H1 (cell line): ENCODE measurements at regions not wholly inside any gene's neighbourhood (a gene's known extent, or its start where the extent isn't known, plus 50 kb on each side); places are given as distances from the start of the nearest gene placed in this dataset.

Experiments
- CTCF ChIA-PET: fragments of 300-600 bp; sonication (Branson Sonifier 250); formaldehyde crosslinking; loops from one replicate; lab custom pipeline; 2021; ENCODE audit not compliant: partially characterized antibody; lab: Charles Lee
- POLR2A ChIA-PET: fragments of 300-600 bp; sonication (Branson Sonifier 250); formaldehyde crosslinking; loops from one replicate; lab custom pipeline; 2021; ENCODE audit warnings: inconsistent platforms; ENCODE audit not compliant: partially characterized antibody; lab: Charles Lee
- DNase-seq, 2 experiments: peaks; one replicate each; pipeline versions ENCODE4 v3.0.0 to v3.0.0-alpha.2; 2010 to 2022; ENCODE audit warnings: low spot score in 2 of 2, low read depth in 1 of 2, mixed read lengths in 1 of 2
- FAIRE-seq: peaks from 2 replicates; lab custom pipeline; 2011; peaks lifted over from hg19 to GRCh38; lab: Jason Lieb, UNC
- H2AFZ ChIP-seq: 2 replicates; pipeline ENCODE4 v1.8.1; 2012; ENCODE audit warnings: low read length, inconsistent platforms
- H2AK5ac ChIP-seq: 2 replicates; pipeline ENCODE4 v1.6.1; 2013; ENCODE audit warnings: low read depth, low read length
- H2BK120ac ChIP-seq: replicated peaks from 2 replicates; pipeline ENCODE3; 2013; ENCODE audit warnings: low read depth, low read length, inconsistent platforms
- H2BK12ac ChIP-seq: 2 replicates; pipeline ENCODE4 v1.6.1; 2013; ENCODE audit warnings: low read depth, low read length
- H2BK15ac ChIP-seq: 2 replicates; pipeline ENCODE4 v1.6.1; 2013; ENCODE audit warnings: low read length
- H2BK20ac ChIP-seq: 2 replicates; pipeline ENCODE4 v1.6.1; 2013; ENCODE audit warnings: low read length
- H2BK5ac ChIP-seq: 2 replicates; pipeline ENCODE4 v1.6.1; 2013; ENCODE audit warnings: low read depth, low read length
- H3K14ac ChIP-seq: 2 replicates; pipeline ENCODE4 v1.6.1; 2013; ENCODE audit warnings: inconsistent platforms; ENCODE audit not compliant: insufficient read length
- H3K18ac ChIP-seq: 2 replicates; pipeline ENCODE4 v1.6.1; 2013; ENCODE audit warnings: low read length; ENCODE audit errors: extremely low read depth
- H3K23ac ChIP-seq: 2 replicates; pipeline ENCODE4 v1.6.1; 2013; ENCODE audit warnings: inconsistent platforms; ENCODE audit not compliant: insufficient read length
- H3K23me2 ChIP-seq: 2 replicates; pipeline ENCODE4 v1.6.1; 2013; ENCODE audit warnings: low read depth, low read length
- H3K27ac ChIP-seq: 2 replicates; pipeline ENCODE4 v1.6.1; 2011; ENCODE audit warnings: low read depth, low read length, inconsistent platforms
- H3K27me3 ChIP-seq, 4 experiments: replicated peaks in 1 of 4; 1 replicate in 1 of 4; 2 replicates in 3 of 4; pipeline versions ENCODE4 v1.6.1 to v1.8.1; 2011 to 2013; ENCODE audit warnings: low read length in 3 of 4, mild to moderate bottlenecking in 3 of 4, inconsistent platforms in 2 of 4, mixed read lengths in 2 of 4, moderate library complexity in 1 of 4; ENCODE audit not compliant: control insufficient read depth in 3 of 4, insufficient read depth in 3 of 4; ENCODE audit errors: extremely low read depth in 1 of 4
- H3K36me3 ChIP-seq, 4 experiments: 2 replicates each; pipeline versions ENCODE4 v1.6.1 to v1.8.1; 2011 to 2013; ENCODE audit warnings: mild to moderate bottlenecking in 4 of 4, low read length in 3 of 4, moderate library complexity in 2 of 4, control low read depth in 1 of 4, inconsistent platforms in 1 of 4; ENCODE audit not compliant: insufficient read depth in 4 of 4, control insufficient read depth in 2 of 4
- H3K4ac ChIP-seq: replicated peaks from 2 replicates; pipeline ENCODE3; 2013; ENCODE audit warnings: low read length, low read depth, mixed read lengths, inconsistent platforms; ENCODE audit not compliant: insufficient read length
- H3K4me1 ChIP-seq, 4 experiments: replicated peaks in 1 of 4; 1 replicate in 1 of 4; 2 replicates in 3 of 4; pipeline versions ENCODE4 v1.6.1 to v1.8.1; 2011 to 2013; ENCODE audit warnings: low read length in 3 of 4, inconsistent platforms in 2 of 4, mixed read lengths in 1 of 4; ENCODE audit not compliant: insufficient read depth in 4 of 4, control insufficient read depth in 3 of 4
- H3K4me2 ChIP-seq, 2 experiments: 2 replicates each; pipeline versions ENCODE4 v1.6.1 to v1.8.1; 2011 to 2013; ENCODE audit warnings: low read depth in 2 of 2, low read length in 2 of 2, control low read depth in 1 of 2, inconsistent platforms in 1 of 2, mild to moderate bottlenecking in 1 of 2; ENCODE audit not compliant: insufficient read depth in 1 of 2
- H3K4me3 ChIP-seq, 4 experiments: fragments of 200-600, 300-600 bp in 1 of 4; sonication (generic), shearing (Covaris generic), sonication (Bioruptor Twin) in 1 of 4; 2 replicates each; pipeline versions ENCODE4 v1.5.1 to v1.8.1; 2011 to 2016; ENCODE audit warnings: low read length in 4 of 4, low read depth in 3 of 4, control low read depth in 2 of 4, inconsistent platforms in 2 of 4, mild to moderate bottlenecking in 2 of 4, mixed read lengths in 1 of 4, moderate library complexity in 1 of 4; ENCODE audit not compliant: insufficient read depth in 2 of 4; ENCODE audit errors: extremely low read depth in 1 of 4
- H3K56ac ChIP-seq: replicated peaks from 2 replicates; pipeline ENCODE3; 2013; ENCODE audit warnings: low read depth, mild to moderate bottlenecking, mixed read lengths, low read length, inconsistent platforms; ENCODE audit not compliant: insufficient read length
- H3K79me1 ChIP-seq: 2 replicates; pipeline ENCODE4 v1.6.1; 2013; ENCODE audit warnings: low read depth, low read length, control low read depth
- H3K79me2 ChIP-seq, 2 experiments: 2 replicates each; pipeline versions ENCODE4 v1.6.1 to v1.8.1; 2012 to 2013; ENCODE audit warnings: low read length in 2 of 2, mild to moderate bottlenecking in 2 of 2, inconsistent platforms in 1 of 2; ENCODE audit not compliant: insufficient read depth in 2 of 2, control insufficient read depth in 1 of 2
- H3K9ac ChIP-seq, 4 experiments: replicated peaks in 1 of 4; 1 replicate in 1 of 4; 2 replicates in 3 of 4; pipeline versions ENCODE4 v1.6.1 to v1.8.1; 2011 to 2013; ENCODE audit warnings: low read depth in 3 of 4, low read length in 3 of 4, control low read depth in 2 of 4, mild to moderate bottlenecking in 2 of 4, moderate library complexity in 2 of 4, inconsistent platforms in 1 of 4; ENCODE audit errors: extremely low read depth in 1 of 4
- H3K9me3 ChIP-seq, 2 experiments: 2 replicates each; pipeline versions ENCODE4 v1.6.1 to v1.8.1; 2012 to 2013; ENCODE audit warnings: mild to moderate bottlenecking in 2 of 2, moderate library complexity in 2 of 2, control low read depth in 1 of 2, inconsistent platforms in 1 of 2, low read depth in 1 of 2, low read length in 1 of 2, mixed read lengths in 1 of 2; ENCODE audit not compliant: insufficient read depth in 2 of 2
- H4K20me1 ChIP-seq, 2 experiments: replicated peaks in 1 of 2; 2 replicates each; pipeline versions ENCODE3 to v1.8.1; 2011 to 2013; ENCODE audit warnings: inconsistent platforms in 2 of 2, low read length in 2 of 2, mild to moderate bottlenecking in 1 of 2; ENCODE audit not compliant: insufficient read depth in 2 of 2, control insufficient read depth in 1 of 2
- H4K5ac ChIP-seq: 2 replicates; pipeline ENCODE4 v1.6.1; 2013; ENCODE audit warnings: low read length, low read depth, mixed read lengths, inconsistent platforms; ENCODE audit not compliant: insufficient read length
- H4K8ac ChIP-seq: 2 replicates; pipeline ENCODE4 v1.8.0; 2013; ENCODE audit warnings: mild to moderate bottlenecking, moderate library complexity, low read length, inconsistent platforms; ENCODE audit not compliant: insufficient read depth; ENCODE audit errors: extremely low read depth
- H4K91ac ChIP-seq: replicated peaks from 2 replicates; pipeline ENCODE3; 2013; ENCODE audit warnings: low read length, mixed read lengths, inconsistent platforms; ENCODE audit not compliant: insufficient read length
- CEBPB ChIP-seq: IDR thresholded peaks from 2 replicates; pipeline ENCODE4 v1.6.1; 2012; ENCODE audit warnings: low read depth, low read length
- CTCF ChIP-seq, 3 experiments: IDR thresholded peaks; 1 replicate in 2 of 3; 2 replicates in 1 of 3; pipeline versions ENCODE4 v1.5.1 to v1.6.1; 2011; ENCODE audit warnings: low read length in 3 of 3, mild to moderate bottlenecking in 3 of 3, inconsistent platforms in 2 of 3, low read depth in 1 of 3, moderate library complexity in 1 of 3; ENCODE audit not compliant: insufficient read depth in 1 of 3; ENCODE audit errors: control extremely low read depth in 1 of 3
- HDAC6 ChIP-seq: IDR thresholded peaks from one replicate; pipeline ENCODE4 v1.7.1; 2012; ENCODE audit warnings: low read depth, mild to moderate bottlenecking, inconsistent platforms, low read length, moderate library complexity
- JUN ChIP-seq: IDR thresholded peaks from 2 replicates; pipeline ENCODE4 v1.6.1; 2011; ENCODE audit warnings: low read depth, mild to moderate bottlenecking, improper control_type of control experiment, low read length
- PHF8 ChIP-seq: fragments of 200-600 bp; sonication (generic); conservative IDR thresholded peaks from 2 replicates; pipeline ENCODE4 v1.7.1; 2012; ENCODE audit warnings: low read depth, mild to moderate bottlenecking, inconsistent platforms, low read length, moderate library complexity
- RAD21 ChIP-seq, 2 experiments: IDR thresholded peaks in 1 of 2; conservative IDR thresholded peaks in 1 of 2; 2 replicates each; pipeline ENCODE4 v1.6.1; 2011; ENCODE audit warnings: low read depth in 2 of 2, low read length in 2 of 2, improper control_type of control experiment in 1 of 2, inconsistent platforms in 1 of 2, mild to moderate bottlenecking in 1 of 2, moderate library complexity in 1 of 2
- RNF2 ChIP-seq: fragments of 200-900, 300-1000 bp; sonication (generic); IDR thresholded peaks from 2 replicates; pipeline ENCODE4 v1.7.1; 2016; ENCODE audit warnings: borderline replicate concordance, low read depth, mild to moderate bottlenecking, antibody characterized with exemption, low read length; ENCODE audit not compliant: poor library complexity, severe bottlenecking; ENCODE audit errors: missing control alignments
- SAP30 ChIP-seq: fragments of 300-600 bp; sonication (generic); IDR thresholded peaks from 2 replicates; pipeline ENCODE4 v1.7.1; 2012; ENCODE audit warnings: low read length, moderate library complexity, mild to moderate bottlenecking, inconsistent platforms; ENCODE audit not compliant: insufficient read depth, insufficient replicate concordance
- SP2 ChIP-seq: IDR thresholded peaks from 2 replicates; pipeline ENCODE4 v1.6.1; 2012; ENCODE audit warnings: mild to moderate bottlenecking, low read length, inconsistent platforms
- TAF7 ChIP-seq: optimal IDR thresholded peaks from 2 replicates; pipeline ENCODE3; 2011; ENCODE audit warnings: low read depth, mild to moderate bottlenecking, inconsistent platforms, low read length, moderate library complexity, borderline replicate concordance
- ZNF274 ChIP-seq: IDR thresholded peaks from 2 replicates; pipeline ENCODE4 v1.7.0; 2012; ENCODE audit warnings: low read length, borderline replicate concordance; ENCODE audit errors: extremely low read depth
- WGBS, 2 experiments: shearing (Covaris generic) in 1 of 2; methylation state at CpG; one replicate each; pipeline versions ENCODE4 v1.1.6 to v1.1.7; 2013 to 2015; ENCODE audit warnings: low lambda C conversion rate in 2 of 2, mixed read lengths in 2 of 2, inconsistent platforms in 1 of 2, low coverage in 1 of 2, missing lambda C conversion rate in 1 of 2; ENCODE audit not compliant: insufficient replicate concordance in 2 of 2, insufficient coverage in 1 of 2, insufficient read length in 1 of 2; ENCODE audit errors: extremely low coverage in 1 of 2, missing lambda C conversion rate in 1 of 2; 5-methylcytosine and 5-hydroxymethylcytosine counted together

GRCh38 chr12:28766398-28766797 is 382.7 kb upstream of the FAR2 start:
- no peak overlapping the region for H4K5ac ChIP-seq
- H3K56ac ChIP-seq, result no peak overlapping the region
- no peaks in the 10 kb centered on the region for H3K36me3 ChIP-seq
- H2BK20ac ChIP-seq, result no peak overlapping the region
- no peaks in the 10 kb centered on the region for H4K20me1 ChIP-seq
- H3K4me3 ChIP-seq, result no peak overlapping the region
- H3K9ac ChIP-seq, result no peak overlapping the region
- no peak overlapping the region for H2AFZ ChIP-seq
- ChIA-PET POLR2A (no interaction called here), CTCF (interaction anchor here (1.4 kb wide), 1 partner anchor 98 kb away, joined by 3 read pairs; no protein-coding TSS in a partner anchor)
- no peaks in the 10 kb centered on the region for H3K79me2 ChIP-seq
- no peak overlapping the region for H3K4ac ChIP-seq
- no peaks in the 10 kb centered on the region for H3K79me1 ChIP-seq
- H4K8ac ChIP-seq, result no peak overlapping the region
- H3K27me3 ChIP-seq, result no peaks in the 10 kb centered on the region
- no peak for DNase-seq
- no peak overlapping the region for H2BK15ac ChIP-seq
- H3K18ac ChIP-seq, result no peak overlapping the region
- no peak overlapping the region for H2AK5ac ChIP-seq
- no peak for FAIRE-seq
- no peaks in the 10 kb centered on the region for H3K9me3 ChIP-seq
- H2BK5ac ChIP-seq, result no peak overlapping the region
- WGBS, 2 experiments, result 94% methylated on average over 1 of the region's 1 CpG; no CpG with 5 or more reads in 1 of the 2 experiments
- no peak overlapping the region for H3K23ac ChIP-seq
- no peak overlapping the region for H2BK120ac ChIP-seq
- H3K27ac ChIP-seq, result no peak overlapping the region
- H4K91ac ChIP-seq, result no peak overlapping the region
- no peaks in the 10 kb centered on the region for H3K23me2 ChIP-seq
- H3K14ac ChIP-seq, result no peak overlapping the region
- no peak overlapping the region for H3K4me2 ChIP-seq
- H3K4me1 ChIP-seq, result no peaks in the 10 kb centered on the region
- H2BK12ac ChIP-seq, result no peak overlapping the region
- TF ChIP-seq TAF7, result no peak
- TF ChIP-seq CTCF (IDR thresholded peaks at IDR 0.05; ENCODE audit: control extremely low read depth in 1 of 3, insufficient read depth in 1 of 3, low read depth in 1 of 3, low read length in 3 of 3), result no peak
- TF ChIP-seq PHF8, result no peak
- TF ChIP-seq RAD21 (IDR thresholded peaks at IDR 0.05 in 1 of 2, conservative IDR thresholded peaks at IDR 0.05 in 1 of 2; ENCODE audit: low read depth in 2 of 2, low read length in 2 of 2), result no peak
- TF ChIP-seq RNF2, result no peak
- TF ChIP-seq ZNF274, result no peak
- TF ChIP-seq SP2, result no peak
- TF ChIP-seq HDAC6, result no peak
- TF ChIP-seq CEBPB, result no peak
- no peak for TF ChIP-seq JUN
- no peak for TF ChIP-seq SAP30
